NCI-H82 treated with DMSO at 0.1 percent for 48 hours (cell line): ENCODE measurements at regions not wholly inside any gene's neighbourhood (a gene's known extent, or its start where the extent isn't known, plus 50 kb on each side); places are given as distances from the start of the nearest gene placed in this dataset.
"Not testable (repeated sequence)": the region's sequence is repeated elsewhere in the genome, so short reads cannot be mapped to it uniquely, and the experiment has no call there.

ENCODE experiments used
- DNase-seq: peaks from one replicate; lab custom pipeline; 2025; ENCODE audit not compliant: unreplicated experiment; lab: John Stamatoyannopoulos, UW

- DNase-seq = no peak
Observed at GRCh38 chr15:77881950-77882349, 195.6 kb downstream of the TBC1D2B start.

GRCh38 chr15:77881535-77881934, 196.0 kb downstream of the TBC1D2B start:
- DNase-seq = not testable (repeated sequence)

GRCh38 chr15:77879466-77879865, 198.0 kb downstream of the TBC1D2B start:
- not testable (repeated sequence) for DNase-seq

GRCh38 chr15:77877869-77878577, 199.5 kb downstream of the TBC1D2B start:
- DNase-seq = no peak

- DNase-seq = not testable (repeated sequence)
Observed at GRCh38 chr15:77876107-77876820, 201.2 kb downstream of the TBC1D2B start.

GRCh38 chr15:77875066-77875721, 202.3 kb downstream of the TBC1D2B start:
- DNase-seq = peak; percentile 67

- DNase-seq = no peak
Observed at GRCh38 chr15:77874063-77874462, 203.4 kb downstream of the TBC1D2B start.

- not testable (repeated sequence) for DNase-seq
Observed at GRCh38 chr15:77872521-77873425, 204.7 kb downstream of the TBC1D2B start.

- DNase-seq = no peak
Observed at GRCh38 chr15:77871852-77872371, 205.6 kb downstream of the TBC1D2B start.

- peak; percentile 32 for DNase-seq
Observed at GRCh38 chr15:77870195-77871065, 207.1 kb downstream of the TBC1D2B start.

GRCh38 chr15:77869021-77869895, 208.3 kb downstream of the TBC1D2B start:
- no peak for DNase-seq

- DNase-seq = not testable (repeated sequence)
Observed at GRCh38 chr15:77868048-77868629, 209.4 kb downstream of the TBC1D2B start.

GRCh38 chr15:77867266-77868047, 210.1 kb downstream of the TBC1D2B start:
- DNase-seq = no peak

- no peak for DNase-seq
Observed at GRCh38 chr15:77866596-77867125, 210.8 kb downstream of the TBC1D2B start.

GRCh38 chr15:77866186-77866585, 211.3 kb downstream of the TBC1D2B start:
- no peak for DNase-seq

GRCh38 chr15:77865701-77866100, 211.8 kb downstream of the TBC1D2B start:
- DNase-seq = no peak

GRCh38 chr15:77865106-77865610, 212.4 kb downstream of the TBC1D2B start:
- DNase-seq = no peak
